ENCODE measurements at regions not wholly inside any gene's neighbourhood (a gene's known extent, or its start where the extent isn't known, plus 50 kb on each side); places are given as distances from the start of the nearest gene placed in this dataset.
A peak's percentile ranks its signal among the peaks of the same experiment; 100 is the strongest.

DNA sequence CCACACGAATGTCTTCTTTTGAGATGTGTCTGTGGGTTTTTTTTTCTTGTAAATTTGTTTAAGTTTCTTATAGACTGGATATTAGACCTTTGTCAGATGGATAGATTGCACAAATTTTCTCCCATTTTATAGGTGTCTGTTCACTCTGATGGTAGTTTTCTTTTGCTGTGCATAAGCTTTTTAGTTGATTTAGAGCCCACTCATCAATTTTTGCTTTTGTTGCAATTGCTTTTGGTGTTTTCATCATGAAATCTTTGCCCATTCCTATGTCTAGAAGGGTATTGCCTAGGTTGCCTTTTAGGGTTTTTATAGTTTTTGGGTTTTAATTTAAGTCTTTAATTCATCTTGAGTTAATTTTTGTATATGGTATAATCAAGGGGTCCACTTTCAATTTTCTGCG is 57.7 kb downstream of the NKX2-2 start:
- in situ Hi-C loops (cut with HindIII; ENCODE audit: low pct_ligation_motif_present, low pct_unique_long_range_greater_than_20kb, low sequenced_read_pairs): no loop called here
- DNase-seq: no peak

DNA sequence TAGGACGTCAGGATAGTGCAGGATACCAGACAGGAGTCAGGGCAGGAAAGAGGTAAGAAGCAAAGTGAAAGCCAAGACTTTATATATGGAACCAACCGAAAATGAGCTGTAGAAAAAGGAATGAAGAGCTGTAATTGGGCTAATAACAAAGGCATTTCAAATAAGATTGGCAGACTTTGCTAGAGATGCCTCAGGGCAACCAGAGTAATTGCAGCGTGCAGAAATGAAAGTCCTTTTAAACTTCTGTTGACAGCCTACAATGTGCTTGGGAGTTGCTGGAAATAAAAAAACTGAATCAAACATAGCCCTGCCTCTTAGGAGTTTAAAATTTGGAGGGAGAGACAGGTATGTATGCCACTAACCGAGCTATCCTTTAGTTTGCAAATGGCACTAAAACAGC is 56.4 kb upstream of the NKX2-4 start:
- in situ Hi-C loops (cut with HindIII; ENCODE audit: low pct_ligation_motif_present, low pct_unique_long_range_greater_than_20kb, low sequenced_read_pairs): no loop called here
- DNase-seq: no peak

DNA sequence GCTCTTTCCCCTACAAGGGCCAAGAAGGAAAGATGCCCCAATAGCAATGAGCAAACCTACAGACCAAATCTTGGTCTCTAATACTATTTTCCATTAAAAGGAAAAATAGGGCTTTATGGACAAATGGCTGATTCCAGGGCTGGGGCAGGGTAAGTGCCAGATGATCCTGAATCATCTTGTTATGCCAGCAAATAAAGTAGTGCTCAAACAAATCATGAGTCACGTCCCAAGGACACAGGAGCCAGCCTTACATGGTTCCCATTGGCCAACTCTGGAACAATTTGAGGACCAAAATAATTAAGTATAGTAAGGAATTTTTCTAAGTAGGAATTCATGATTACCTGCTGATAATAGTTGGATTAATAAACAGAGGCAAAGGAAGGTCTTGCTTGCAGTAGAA is 53.2 kb upstream of the NKX2-4 start:
- in situ Hi-C loops (cut with HindIII; ENCODE audit: low pct_ligation_motif_present, low pct_unique_long_range_greater_than_20kb, low sequenced_read_pairs): no loop called here
- peak; percentile 29 for DNase-seq

Data from ACHN (cell line).